GM13976 (cell line): ENCODE measurements at regions not wholly inside any gene's neighbourhood (a gene's known extent, or its start where the extent isn't known, plus 50 kb on each side); places are given as distances from the start of the nearest gene placed in this dataset.

Experiments
- DNase-seq: peaks from one replicate; pipeline ENCODE4 v3.0.0; 2012; ENCODE audit warnings: low spot score
- CTCF ChIP-seq: IDR thresholded peaks from 2 replicates; pipeline ENCODE4 v1.5.1; 2012; ENCODE audit warnings: borderline replicate concordance, mild to moderate bottlenecking; ENCODE audit not compliant: insufficient read depth; ENCODE audit errors: extremely low read depth, missing control alignments, control extremely low read depth
- in situ Hi-C: fragments of 300-500 bp; cut with MboI; formaldehyde crosslinking; loops from one replicate; pipeline ENCODE4 v1.12.0; 2022; ENCODE audit warnings: low sequenced_read_pairs, mixed read lengths, inconsistent platforms; ENCODE audit not compliant: unreplicated experiment

- DNase-seq: no peak
- in situ Hi-C loops: no loop called here
- TF ChIP-seq CTCF: no peak
These were observed 78.0 kb downstream of the YIPF5 start for GRCh38 chr5:144092508-144092907.

- in situ Hi-C loops: no loop called here
- TF ChIP-seq CTCF: no peak
These were observed 77.1 kb downstream of the YIPF5 start for GRCh38 chr5:144093400-144093799.

GRCh38 chr5:144093868-144094267 lies 76.6 kb downstream of the YIPF5 start:
- TF ChIP-seq CTCF: no peak
- DNase-seq: no peak
- in situ Hi-C loops: no loop called here

More at GRCh38 chr5:144093400-144093799, 77.1 kb downstream of the YIPF5 start:
- DNase-seq: no peak

- TF ChIP-seq CTCF: no peak
- in situ Hi-C loops: no loop called here
- no peak for DNase-seq
These were observed 69.8 kb downstream of the YIPF5 start for GRCh38 chr5:144100702-144101101.

GRCh38 chr5:144101616-144102015 lies 68.8 kb downstream of the YIPF5 start:
- in situ Hi-C loops: no loop called here
- DNase-seq: no peak
- no peak for TF ChIP-seq CTCF

GRCh38 chr5:144102361-144102760 lies 68.1 kb downstream of the YIPF5 start:
- no peak for TF ChIP-seq CTCF
- DNase-seq: no peak
- in situ Hi-C loops: no loop called here

GRCh38 chr5:144102979-144103378 lies 67.5 kb downstream of the YIPF5 start:
- no peak for DNase-seq
- in situ Hi-C loops: no loop called here
- no peak for TF ChIP-seq CTCF
